A673 (cell line): ENCODE measurements at regions not wholly inside any gene's neighbourhood (a gene's known extent, or its start where the extent isn't known, plus 50 kb on each side); places are given as distances from the start of the nearest gene placed in this dataset.

Experiments used
- EZH2 ChIP-seq: fragments of 200-600 bp; sonication (generic); IDR thresholded peaks from 2 replicates; pipeline ENCODE4 v1.6.1; 2017; ENCODE audit warnings: borderline replicate concordance, low read depth, mild to moderate bottlenecking, mixed read lengths, antibody characterized with exemption, low read length; ENCODE audit not compliant: poor library complexity, severe bottlenecking
- TF ChIP-seq, protein P1 (sequence below): fragments of 300-800, 200-600 bp; sonication (generic); conservative IDR thresholded peaks from 2 replicates; pipeline ENCODE4 v1.5.1; 2017; ENCODE audit warnings: low read depth, mild to moderate bottlenecking, antibody characterized with exemption, low read length, moderate library complexity, mixed read lengths

DNA sequence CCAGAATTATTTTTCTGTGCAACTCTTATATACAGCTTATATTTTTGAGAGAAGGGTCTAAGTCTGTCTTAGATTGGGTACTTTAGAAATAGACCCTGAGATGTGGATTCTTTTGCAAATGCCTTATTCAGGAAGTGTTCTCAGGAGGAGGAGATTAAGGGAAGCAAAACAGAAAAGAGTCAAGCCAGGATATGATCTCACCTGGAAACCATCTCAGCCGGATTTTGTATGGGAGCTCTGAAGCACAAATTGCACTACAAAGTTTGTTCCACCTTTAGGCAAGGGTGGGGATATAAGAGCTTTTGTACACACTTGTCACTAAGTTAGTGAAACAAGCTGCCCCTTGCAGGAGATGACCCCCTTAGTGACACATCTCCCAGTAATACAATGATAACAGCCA is 121.2 kb upstream of the GRPR start:
- TF ChIP-seq EZH2: no peak
- TF ChIP-seq, protein P1, sequence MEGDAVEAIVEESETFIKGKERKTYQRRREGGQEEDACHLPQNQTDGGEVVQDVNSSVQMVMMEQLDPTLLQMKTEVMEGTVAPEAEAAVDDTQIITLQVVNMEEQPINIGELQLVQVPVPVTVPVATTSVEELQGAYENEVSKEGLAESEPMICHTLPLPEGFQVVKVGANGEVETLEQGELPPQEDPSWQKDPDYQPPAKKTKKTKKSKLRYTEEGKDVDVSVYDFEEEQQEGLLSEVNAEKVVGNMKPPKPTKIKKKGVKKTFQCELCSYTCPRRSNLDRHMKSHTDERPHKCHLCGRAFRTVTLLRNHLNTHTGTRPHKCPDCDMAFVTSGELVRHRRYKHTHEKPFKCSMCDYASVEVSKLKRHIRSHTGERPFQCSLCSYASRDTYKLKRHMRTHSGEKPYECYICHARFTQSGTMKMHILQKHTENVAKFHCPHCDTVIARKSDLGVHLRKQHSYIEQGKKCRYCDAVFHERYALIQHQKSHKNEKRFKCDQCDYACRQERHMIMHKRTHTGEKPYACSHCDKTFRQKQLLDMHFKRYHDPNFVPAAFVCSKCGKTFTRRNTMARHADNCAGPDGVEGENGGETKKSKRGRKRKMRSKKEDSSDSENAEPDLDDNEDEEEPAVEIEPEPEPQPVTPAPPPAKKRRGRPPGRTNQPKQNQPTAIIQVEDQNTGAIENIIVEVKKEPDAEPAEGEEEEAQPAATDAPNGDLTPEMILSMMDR: no peak
